ENCODE measurements at regions not wholly inside any gene's neighbourhood (a gene's known extent, or its start where the extent isn't known, plus 50 kb on each side); places are given as distances from the start of the nearest gene placed in this dataset.

DNA sequence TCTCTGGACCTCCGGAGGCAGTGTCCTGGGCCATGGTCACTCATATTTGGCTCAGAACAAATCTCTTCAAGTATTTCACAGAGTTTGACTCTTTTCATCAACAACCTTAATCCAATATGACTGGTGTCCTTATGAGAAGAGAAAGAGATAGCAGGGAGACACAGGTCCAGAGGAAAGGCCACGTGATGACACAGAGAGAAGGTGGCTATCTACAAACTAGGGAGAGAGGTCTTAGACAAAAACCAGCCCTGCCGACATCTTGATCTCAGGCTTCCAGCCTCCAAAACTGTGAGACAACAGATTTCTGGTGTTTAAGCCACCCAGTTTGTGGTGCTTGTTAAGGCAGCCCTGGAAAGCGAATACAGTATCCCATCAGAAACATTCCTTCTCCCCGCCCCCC is 237.1 kb upstream of the PROK2 start:
- Histone ChIP-seq H2AFZ (ENCODE audit: low read depth) (no peak overlapping the region), H3K9ac (no peak overlapping the region), H3K36me3 (ENCODE audit: insufficient read depth) (no peaks in the 10 kb centered on the region), H3K27me3 (ENCODE audit: insufficient read depth, low read depth) (no peaks in the 10 kb centered on the region), H3K4me1 (ENCODE audit: low read depth, poor library complexity, severe bottlenecking) (no peaks in the 10 kb centered on the region), H3K4me3 (IDR thresholded peaks at IDR 0.05; ENCODE audit: insufficient read depth, low read depth, low read length) (no peak overlapping the region), H4K20me1 (ENCODE audit: insufficient read depth) (no peaks in the 10 kb centered on the region), H3K79me2 (ENCODE audit: insufficient read depth, low read depth) (no peaks in the 10 kb centered on the region), H3K27ac (no peak overlapping the region), H3K4me2 (no peak overlapping the region)
- TF ChIP-seq, protein P1, sequence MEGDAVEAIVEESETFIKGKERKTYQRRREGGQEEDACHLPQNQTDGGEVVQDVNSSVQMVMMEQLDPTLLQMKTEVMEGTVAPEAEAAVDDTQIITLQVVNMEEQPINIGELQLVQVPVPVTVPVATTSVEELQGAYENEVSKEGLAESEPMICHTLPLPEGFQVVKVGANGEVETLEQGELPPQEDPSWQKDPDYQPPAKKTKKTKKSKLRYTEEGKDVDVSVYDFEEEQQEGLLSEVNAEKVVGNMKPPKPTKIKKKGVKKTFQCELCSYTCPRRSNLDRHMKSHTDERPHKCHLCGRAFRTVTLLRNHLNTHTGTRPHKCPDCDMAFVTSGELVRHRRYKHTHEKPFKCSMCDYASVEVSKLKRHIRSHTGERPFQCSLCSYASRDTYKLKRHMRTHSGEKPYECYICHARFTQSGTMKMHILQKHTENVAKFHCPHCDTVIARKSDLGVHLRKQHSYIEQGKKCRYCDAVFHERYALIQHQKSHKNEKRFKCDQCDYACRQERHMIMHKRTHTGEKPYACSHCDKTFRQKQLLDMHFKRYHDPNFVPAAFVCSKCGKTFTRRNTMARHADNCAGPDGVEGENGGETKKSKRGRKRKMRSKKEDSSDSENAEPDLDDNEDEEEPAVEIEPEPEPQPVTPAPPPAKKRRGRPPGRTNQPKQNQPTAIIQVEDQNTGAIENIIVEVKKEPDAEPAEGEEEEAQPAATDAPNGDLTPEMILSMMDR (conservative IDR thresholded peaks at IDR 0.05; ENCODE audit: low read depth, low read length) = no peak

DNA sequence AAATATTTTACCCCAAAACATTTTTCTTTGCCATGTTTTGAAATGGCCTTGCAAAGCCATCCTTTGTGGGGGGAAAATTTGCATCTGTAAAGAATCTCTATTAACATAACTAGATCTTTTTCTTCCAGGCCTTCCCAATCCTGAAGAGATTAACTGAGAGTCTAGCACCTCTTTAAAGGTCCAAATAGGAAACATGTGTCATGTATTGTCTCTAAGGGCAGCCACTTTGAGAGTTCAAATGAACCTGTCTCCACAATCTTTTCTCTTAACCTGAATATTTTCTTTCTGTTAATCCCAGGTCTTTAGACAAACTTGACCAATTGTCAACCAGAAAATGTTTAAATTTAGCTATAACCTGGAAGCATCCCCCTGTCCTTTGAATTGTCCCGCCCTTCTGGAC is 236.6 kb upstream of the PROK2 start:
- H3K27me3 ChIP-seq (ENCODE audit: insufficient read depth, low read depth) = no peaks in the 10 kb centered on the region
- H3K27ac ChIP-seq = no peak overlapping the region
- H3K9ac ChIP-seq = no peak overlapping the region
- no peak overlapping the region for H2AFZ ChIP-seq (ENCODE audit: low read depth)
- no peak overlapping the region for H3K4me3 ChIP-seq (IDR thresholded peaks at IDR 0.05; ENCODE audit: insufficient read depth, low read depth, low read length)
- no peak overlapping the region for H3K4me2 ChIP-seq
- TF ChIP-seq, protein P1 (conservative IDR thresholded peaks at IDR 0.05; ENCODE audit: low read depth, low read length) = no peak
- H3K36me3 ChIP-seq (ENCODE audit: insufficient read depth) = no peaks in the 10 kb centered on the region
- H3K4me1 ChIP-seq (ENCODE audit: low read depth, poor library complexity, severe bottlenecking) = no peaks in the 10 kb centered on the region
- no peaks in the 10 kb centered on the region for H4K20me1 ChIP-seq (ENCODE audit: insufficient read depth)
- H3K79me2 ChIP-seq (ENCODE audit: insufficient read depth, low read depth) = no peaks in the 10 kb centered on the region

DNA sequence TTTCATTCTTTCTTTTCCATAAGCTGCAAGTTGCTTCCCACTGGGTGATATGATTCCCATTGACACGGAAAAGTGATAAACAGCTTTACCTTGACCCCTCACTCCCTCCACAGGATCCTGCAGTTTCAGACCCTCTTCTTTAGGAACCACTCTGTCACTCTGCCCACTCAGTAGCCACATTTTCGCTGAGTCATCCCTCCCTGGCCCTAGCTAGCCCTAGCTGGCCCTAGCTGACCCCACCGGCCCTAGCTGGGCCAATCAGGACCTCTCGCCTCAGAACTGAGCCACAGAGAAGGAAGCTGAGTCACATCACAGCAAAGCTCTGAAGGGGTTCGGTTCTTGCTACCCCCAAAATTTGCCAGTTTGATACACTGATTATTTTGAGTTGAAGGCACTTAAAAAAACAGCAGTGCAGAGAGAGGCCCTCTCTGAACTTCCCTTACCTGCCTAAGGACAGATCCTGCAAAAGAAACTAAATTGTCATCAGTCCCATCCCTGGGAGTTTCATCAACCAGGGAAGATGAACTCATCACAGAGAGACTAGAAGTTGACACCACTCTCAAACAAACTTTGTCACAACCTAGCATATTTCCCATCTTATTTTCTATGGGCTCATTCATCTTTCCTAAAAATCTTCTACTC is 233.5 kb upstream of the PROK2 start:
- Histone ChIP-seq H3K27ac (no peak overlapping the region), H3K27me3 (ENCODE audit: insufficient read depth, low read depth) (no peaks in the 10 kb centered on the region), H4K20me1 (ENCODE audit: insufficient read depth) (no peaks in the 10 kb centered on the region), H3K4me1 (ENCODE audit: low read depth, poor library complexity, severe bottlenecking) (no peaks in the 10 kb centered on the region), H3K4me3 (IDR thresholded peaks at IDR 0.05; ENCODE audit: insufficient read depth, low read depth, low read length) (no peak overlapping the region), H3K79me2 (ENCODE audit: insufficient read depth, low read depth) (no peaks in the 10 kb centered on the region), H3K4me2 (no peak overlapping the region), H3K9ac (no peak overlapping the region), H3K36me3 (ENCODE audit: insufficient read depth) (no peaks in the 10 kb centered on the region), H2AFZ (ENCODE audit: low read depth) (no peak overlapping the region)
- TF ChIP-seq, protein P1 (conservative IDR thresholded peaks at IDR 0.05; ENCODE audit: low read depth, low read length) = no peak

DNA sequence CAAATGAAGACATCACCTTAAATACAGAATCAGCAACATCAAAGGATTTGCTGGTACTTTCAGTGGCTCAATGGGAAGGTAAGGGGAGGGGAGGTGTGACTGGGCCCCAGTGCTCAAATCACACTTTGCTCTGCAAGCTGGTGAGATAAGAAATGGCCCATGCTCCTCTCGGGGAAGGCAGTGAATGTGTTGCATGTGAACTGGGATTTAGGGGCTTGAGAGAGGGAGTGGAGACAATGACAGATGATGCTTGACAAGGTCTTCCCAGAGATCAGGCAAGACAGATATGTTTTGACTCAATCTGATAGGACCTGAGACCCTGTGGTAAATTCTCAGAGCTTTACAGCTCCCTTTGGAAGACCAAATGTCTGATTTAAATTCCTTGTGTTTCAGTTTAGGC is 233.0 kb upstream of the PROK2 start:
- Histone ChIP-seq H3K4me3 (IDR thresholded peaks at IDR 0.05; ENCODE audit: insufficient read depth, low read depth, low read length) (no peak overlapping the region), H3K27me3 (ENCODE audit: insufficient read depth, low read depth) (no peaks in the 10 kb centered on the region), H3K79me2 (ENCODE audit: insufficient read depth, low read depth) (no peaks in the 10 kb centered on the region), H2AFZ (ENCODE audit: low read depth) (no peak overlapping the region), H3K4me2 (no peak overlapping the region), H3K9ac (no peak overlapping the region), H4K20me1 (ENCODE audit: insufficient read depth) (no peaks in the 10 kb centered on the region), H3K27ac (no peak overlapping the region), H3K4me1 (ENCODE audit: low read depth, poor library complexity, severe bottlenecking) (no peaks in the 10 kb centered on the region), H3K36me3 (ENCODE audit: insufficient read depth) (no peaks in the 10 kb centered on the region)
- TF ChIP-seq, protein P1 (conservative IDR thresholded peaks at IDR 0.05; ENCODE audit: low read depth, low read length) = no peak
